Fibroblast of skin of right quadriceps (primary cell): ENCODE measurements at regions not wholly inside any gene's neighbourhood (a gene's known extent, or its start where the extent isn't known, plus 50 kb on each side); places are given as distances from the start of the nearest gene placed in this dataset.

Experiments
- DNase-seq: peaks from one replicate; pipeline ENCODE4 v3.0.0-alpha.2; 2013

- no peak for DNase-seq
Observed at GRCh38 chrX:124860736-124861135, 458.9 kb upstream of the TEX13C start.

- DNase-seq, result no peak
Observed at GRCh38 chrX:124862301-124862700, 457.4 kb upstream of the TEX13C start.

GRCh38 chrX:124863303-124863702, 456.4 kb upstream of the TEX13C start:
- DNase-seq, result no peak

GRCh38 chrX:124887572-124887971, 432.1 kb upstream of the TEX13C start:
- DNase-seq, result no peak

GRCh38 chrX:124895947-124896346, 423.7 kb upstream of the TEX13C start:
- DNase-seq, result no peak

- DNase-seq, result no peak
Observed at GRCh38 chrX:124902953-124903352, 416.7 kb upstream of the TEX13C start.

GRCh38 chrX:124910611-124911010, 409.1 kb upstream of the TEX13C start:
- no peak for DNase-seq

- no peak for DNase-seq
Observed at GRCh38 chrX:124917011-124917410, 402.7 kb upstream of the TEX13C start.

GRCh38 chrX:124925681-124926080, 394.0 kb upstream of the TEX13C start:
- no peak for DNase-seq

GRCh38 chrX:124931241-124931640, 388.4 kb upstream of the TEX13C start:
- no peak for DNase-seq

GRCh38 chrX:124931958-124932357, 387.7 kb upstream of the TEX13C start:
- DNase-seq, result no peak

- no peak for DNase-seq
Observed at GRCh38 chrX:124938715-124939114, 381.0 kb upstream of the TEX13C start.

GRCh38 chrX:124940531-124940930, 379.1 kb upstream of the TEX13C start:
- no peak for DNase-seq

- DNase-seq, result no peak
Observed at GRCh38 chrX:124954402-124954801, 365.3 kb upstream of the TEX13C start.

GRCh38 chrX:124960454-124960853, 359.2 kb upstream of the TEX13C start:
- no peak for DNase-seq

GRCh38 chrX:124963717-124964116, 356.0 kb upstream of the TEX13C start, which contains the start of gene TENM1:
Gene TENM1, minus strand, starts transcription at chrX:124963817.
- no peak for DNase-seq

- no peak for DNase-seq
Observed at GRCh38 chrX:124975456-124975855, 344.2 kb upstream of the TEX13C start.

- DNase-seq, result no peak
Observed at GRCh38 chrX:124981420-124981819, 338.3 kb upstream of the TEX13C start.

- no peak for DNase-seq
Observed at GRCh38 chrX:124984140-124984813, 335.4 kb upstream of the TEX13C start.

- DNase-seq, result no peak
Observed at GRCh38 chrX:124986284-124986683, 333.4 kb upstream of the TEX13C start.

GRCh38 chrX:124993735-124994134, 325.9 kb upstream of the TEX13C start:
- DNase-seq, result no peak

- DNase-seq, result no peak
Observed at GRCh38 chrX:124994404-124994803, 325.3 kb upstream of the TEX13C start.

- DNase-seq, result no peak
Observed at GRCh38 chrX:125003746-125004446, 315.8 kb upstream of the TEX13C start.

- no peak for DNase-seq
Observed at GRCh38 chrX:125004799-125005198, 314.9 kb upstream of the TEX13C start.

- no peak for DNase-seq
Observed at GRCh38 chrX:125005863-125006262, 313.8 kb upstream of the TEX13C start.
